Activated CD8-positive, alpha-beta memory T cell treated with anti-CD3 and anti-CD28 coated beads, Interleukin-2, amount 10 ng/mL, durations not matched to agents 7 days and 5 days (primary cell): ENCODE measurements at regions not wholly inside any gene's neighbourhood (a gene's known extent, or its start where the extent isn't known, plus 50 kb on each side); places are given as distances from the start of the nearest gene placed in this dataset.

ENCODE experiments used
- ATAC-seq: fragments of 150-1000 bp; cut with Tn5 transposase; one replicate; pipeline ENCODE4 v1.10.0; 2021; ENCODE audit warnings: moderate library complexity
- CTCF ChIA-PET: fragments of 350-600 bp; sonication (Branson Sonifier 250); formaldehyde crosslinking; loops from one replicate; lab custom pipeline; 2021; ENCODE audit warnings: antibody characterized with exemption; lab: Charles Lee
- DNase-seq: peaks from one replicate; pipeline ENCODE4 v3.0.0-alpha.2; 2020
- H3K27ac Mint-ChIP-seq: one replicate; pipeline ENCODE4 v1.8.0; 2021; ENCODE audit warnings: mild to moderate bottlenecking, mixed read lengths
- H3K27me3 Mint-ChIP-seq: one replicate; pipeline ENCODE4 v1.8.0; 2021; ENCODE audit warnings: mixed read lengths
- H3K36me3 Mint-ChIP-seq: one replicate; pipeline ENCODE4 v1.8.0; 2021; ENCODE audit warnings: mild to moderate bottlenecking, mixed read lengths
- H3K4me1 Mint-ChIP-seq: one replicate; pipeline ENCODE4 v1.8.0; 2021; ENCODE audit warnings: mixed read lengths
- H3K4me3 Mint-ChIP-seq: one replicate; pipeline ENCODE4 v1.8.0; 2021; ENCODE audit warnings: mild to moderate bottlenecking, moderate library complexity, mixed read lengths
- H3K9me3 Mint-ChIP-seq: one replicate; pipeline ENCODE4 v1.8.0; 2022; ENCODE audit warnings: low read depth, mixed read lengths

DNA sequence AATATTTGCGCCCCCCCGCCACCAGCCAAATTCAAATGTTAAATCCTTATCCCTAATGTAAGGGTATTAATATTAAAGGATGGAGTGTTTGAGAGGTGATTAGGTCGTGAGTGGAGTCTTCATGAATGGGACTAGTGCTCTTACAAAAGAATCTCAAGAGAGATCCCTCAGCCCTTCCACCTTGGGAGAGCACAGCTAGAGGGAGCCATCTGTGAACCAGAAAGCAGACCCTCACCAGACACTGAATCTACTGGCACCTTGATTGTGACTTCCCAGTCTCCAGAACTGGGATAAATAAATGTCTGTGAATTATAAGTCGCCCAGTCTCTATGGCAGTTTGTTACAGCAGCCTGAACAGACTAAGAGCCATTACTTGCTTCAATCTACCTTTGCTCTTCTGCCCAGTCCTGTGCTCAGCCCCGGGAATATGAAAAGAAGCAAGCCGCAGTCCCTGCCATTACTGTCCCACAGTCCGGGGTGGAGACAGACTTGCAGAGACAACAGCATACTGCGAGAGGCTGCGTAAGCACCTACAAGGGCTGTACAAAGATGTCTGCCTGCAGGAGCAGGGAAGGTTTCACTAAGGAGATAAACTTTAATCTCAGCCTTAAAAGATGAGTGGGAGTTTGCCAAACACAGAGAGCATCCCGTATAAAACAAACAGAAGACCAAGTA is 110.7 kb upstream of the TMCO5A start:
- Mint-ChIP-seq H3K36me3 (no peaks in the 10 kb centered on the region), H3K4me3 (no peak overlapping the region), H3K27me3 (peaks cover 9% of the 10 kb centered on the region), H3K9me3 (no peaks in the 10 kb centered on the region), H3K27ac (no peak overlapping the region), H3K4me1 (no peaks in the 10 kb centered on the region)
- ATAC-seq = no peak
- DNase-seq = no peak
- CTCF ChIA-PET = no interaction called here

DNA sequence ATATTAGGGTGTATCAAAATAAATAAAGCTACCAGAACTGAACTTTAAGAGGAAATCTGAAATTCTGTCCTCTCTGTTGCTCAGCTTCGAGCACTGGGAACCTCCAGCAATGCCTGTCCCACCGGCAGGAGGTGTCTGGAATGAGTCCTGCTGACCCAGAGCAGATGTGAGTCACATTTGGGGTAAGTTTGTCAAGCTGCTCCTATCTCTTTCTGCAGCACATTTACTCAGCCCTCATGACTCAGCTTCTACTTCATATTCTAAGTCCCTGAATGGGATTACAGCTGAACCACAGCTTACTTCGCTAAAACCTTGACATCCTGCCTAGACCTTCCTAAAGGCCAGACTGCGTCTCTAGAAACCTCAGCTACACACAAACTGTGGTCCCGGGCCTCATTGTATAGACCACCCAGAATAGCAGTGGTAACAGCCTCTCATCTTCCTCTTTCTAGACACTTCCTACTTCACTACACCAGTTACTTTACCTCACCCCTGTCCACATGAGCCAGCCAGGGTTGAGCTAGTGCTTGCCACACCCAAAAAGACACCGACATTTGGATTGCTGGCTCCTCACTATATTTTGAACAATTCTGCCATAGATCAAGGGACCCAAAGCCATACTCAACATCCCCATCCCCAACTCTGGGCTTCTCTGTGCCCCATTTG is 109.6 kb upstream of the TMCO5A start:
- Mint-ChIP-seq H3K4me1 (no peaks in the 10 kb centered on the region), H3K9me3 (no peaks in the 10 kb centered on the region), H3K27me3 (peaks cover 9% of the 10 kb centered on the region), H3K27ac (no peak overlapping the region), H3K36me3 (no peaks in the 10 kb centered on the region), H3K4me3 (no peak overlapping the region)
- DNase-seq = no peak
- CTCF ChIA-PET = interaction anchor here (0.8 kb wide), 1 partner anchor 13 kb away, joined by 4 read pairs; no protein-coding TSS in a partner anchor
- no peak for ATAC-seq

DNA sequence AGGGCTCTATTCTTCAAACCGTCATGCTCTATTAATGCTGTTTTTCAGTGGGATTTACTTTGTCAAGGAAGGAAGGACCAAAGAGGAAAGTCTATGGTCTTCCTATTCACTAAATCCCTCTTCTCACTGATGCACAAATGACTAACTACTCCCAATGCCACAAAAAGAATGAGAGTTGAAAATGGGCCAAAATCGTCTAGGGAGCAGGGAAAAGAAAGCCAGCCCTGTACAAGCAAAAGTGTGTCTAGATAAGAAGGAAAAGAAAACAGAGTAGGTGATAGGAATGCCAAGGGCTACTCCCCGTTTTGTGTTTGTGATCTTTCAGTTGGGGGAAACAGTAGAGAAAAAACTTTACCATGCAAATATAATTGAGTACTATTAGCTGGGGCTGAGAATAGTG is 97.2 kb upstream of the TMCO5A start:
- Mint-ChIP-seq H3K4me1 (no peaks in the 10 kb centered on the region), H3K9me3 (peaks cover 3% of the 10 kb centered on the region), H3K4me3 (no peak overlapping the region), H3K27ac (no peak overlapping the region), H3K36me3 (no peaks in the 10 kb centered on the region), H3K27me3 (no peaks in the 10 kb centered on the region)
- DNase-seq (no peak), ATAC-seq (no peak)
- CTCF ChIA-PET = interaction anchor here (1.7 kb wide), 1 partner anchor 10 kb away, joined by 3 read pairs; no protein-coding TSS in a partner anchor

DNA sequence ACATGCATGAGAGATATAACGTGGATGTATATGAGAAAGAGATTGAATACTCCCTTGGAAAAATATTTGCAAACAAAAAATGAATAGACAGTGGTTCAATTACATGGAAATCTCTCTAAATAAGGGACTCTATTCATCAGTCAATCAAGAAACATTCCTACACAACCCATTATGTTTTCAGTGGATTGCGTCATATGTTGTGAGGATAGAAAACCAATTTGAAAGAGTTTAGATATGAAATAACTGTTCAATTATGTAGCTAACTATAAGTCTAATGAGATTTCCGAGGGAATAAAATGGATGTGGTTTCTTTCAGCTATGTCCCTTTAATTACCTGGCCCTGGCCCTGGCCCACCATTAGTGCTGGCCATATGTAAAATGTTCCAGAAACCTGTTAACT is 86.7 kb upstream of the TMCO5A start:
- Mint-ChIP-seq H3K27me3 (no peaks in the 10 kb centered on the region), H3K4me1 (no peaks in the 10 kb centered on the region), H3K36me3 (no peaks in the 10 kb centered on the region), H3K4me3 (no peak overlapping the region), H3K9me3 (no peaks in the 10 kb centered on the region), H3K27ac (no peak overlapping the region)
- DNase-seq (no peak), ATAC-seq (no peak)
- CTCF ChIA-PET = no interaction called here

DNA sequence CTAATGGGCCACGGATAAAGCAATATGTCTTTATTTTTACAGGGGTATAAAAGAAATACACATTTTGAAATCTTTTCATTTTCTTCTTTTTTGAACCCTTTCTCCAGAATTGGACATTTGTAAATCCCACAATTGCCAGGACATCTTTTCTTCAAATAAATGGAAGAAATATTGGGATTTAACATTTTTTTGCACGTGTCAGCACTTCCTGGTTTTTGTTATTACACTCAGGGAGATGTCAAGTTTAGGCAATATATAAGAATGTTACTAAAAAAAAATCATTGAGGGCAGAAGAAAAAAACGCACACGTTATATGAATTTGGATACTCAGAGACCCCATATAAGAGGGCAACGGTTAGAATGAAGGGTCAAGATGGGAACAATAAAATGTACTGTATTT is 78.3 kb upstream of the TMCO5A start:
- Mint-ChIP-seq H3K36me3 (no peaks in the 10 kb centered on the region), H3K27ac (no peak overlapping the region), H3K4me1 (no peaks in the 10 kb centered on the region), H3K4me3 (no peak overlapping the region), H3K9me3 (no peaks in the 10 kb centered on the region), H3K27me3 (peaks cover 4% of the 10 kb centered on the region)
- CTCF ChIA-PET = no interaction called here
- ATAC-seq (no peak), DNase-seq (no peak)

DNA sequence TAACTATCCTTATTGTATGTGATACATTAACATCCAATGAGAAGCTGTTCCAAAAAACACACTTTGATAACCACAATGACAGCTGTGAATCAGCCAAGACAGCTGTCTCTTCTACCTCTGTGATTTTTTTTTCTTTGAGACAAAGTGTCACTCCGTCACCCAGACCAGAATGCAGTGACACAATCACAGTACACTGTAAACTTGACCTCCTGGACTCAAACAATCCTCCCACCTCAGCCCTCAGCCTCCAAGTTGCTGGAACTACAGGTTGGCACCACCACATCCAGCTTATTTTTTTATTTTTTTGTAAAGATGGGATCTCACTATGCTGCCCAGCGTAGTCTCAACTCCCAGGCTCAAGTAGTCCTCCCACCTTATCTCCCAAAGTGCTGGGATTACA is 73.5 kb upstream of the TMCO5A start:
- ATAC-seq (no peak), DNase-seq (no peak)
- Mint-ChIP-seq H3K27me3 (peaks cover 4% of the 10 kb centered on the region), H3K4me3 (no peak overlapping the region), H3K9me3 (peaks cover 5% of the 10 kb centered on the region), H3K36me3 (no peaks in the 10 kb centered on the region), H3K27ac (no peak overlapping the region), H3K4me1 (no peaks in the 10 kb centered on the region)
- CTCF ChIA-PET = no interaction called here

DNA sequence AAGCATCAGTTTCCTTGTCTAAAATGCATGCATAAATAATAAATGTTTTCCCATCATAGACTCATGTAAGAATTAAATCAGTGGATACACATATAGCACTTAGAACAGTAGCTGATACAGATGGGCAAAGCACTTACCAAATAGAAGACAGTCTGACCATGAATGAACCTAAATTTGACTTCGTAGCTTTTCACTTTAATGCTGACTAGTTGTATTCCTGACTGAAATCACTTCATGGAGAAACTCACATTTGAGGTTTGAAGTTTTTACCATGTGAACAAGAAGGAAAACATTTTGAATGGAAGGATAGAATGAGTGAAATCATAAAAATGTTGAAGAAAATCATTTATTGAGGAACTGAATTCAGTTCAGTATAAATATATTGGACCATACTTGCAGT is 68.8 kb upstream of the TMCO5A start:
- H3K9me3 Mint-ChIP-seq = peaks cover 5% of the 10 kb centered on the region
- CTCF ChIA-PET = no interaction called here
- no peak overlapping the region for H3K4me3 Mint-ChIP-seq
- H3K4me1 Mint-ChIP-seq = no peaks in the 10 kb centered on the region
- H3K27ac Mint-ChIP-seq = no peak overlapping the region
- no peaks in the 10 kb centered on the region for H3K27me3 Mint-ChIP-seq
- no peaks in the 10 kb centered on the region for H3K36me3 Mint-ChIP-seq
- DNase-seq = no peak
- ATAC-seq = no peak

- no peaks in the 10 kb centered on the region for H3K36me3 Mint-ChIP-seq
- H3K9me3 Mint-ChIP-seq = no peaks in the 10 kb centered on the region
- CTCF ChIA-PET = interaction anchor here (1.4 kb wide), 1 partner anchor 22 kb away, joined by 3 read pairs; no protein-coding TSS in a partner anchor
- H3K4me3 Mint-ChIP-seq = no peak overlapping the region
- ATAC-seq (no peak), DNase-seq (no peak)
- peaks cover 6% of the 10 kb centered on the region for H3K27me3 Mint-ChIP-seq
- H3K4me1 Mint-ChIP-seq = no peaks in the 10 kb centered on the region
- H3K27ac Mint-ChIP-seq = no peak overlapping the region
These were observed 63.7 kb upstream of the TMCO5A start for GRCh38 chr15:37870711-37871110.

DNA sequence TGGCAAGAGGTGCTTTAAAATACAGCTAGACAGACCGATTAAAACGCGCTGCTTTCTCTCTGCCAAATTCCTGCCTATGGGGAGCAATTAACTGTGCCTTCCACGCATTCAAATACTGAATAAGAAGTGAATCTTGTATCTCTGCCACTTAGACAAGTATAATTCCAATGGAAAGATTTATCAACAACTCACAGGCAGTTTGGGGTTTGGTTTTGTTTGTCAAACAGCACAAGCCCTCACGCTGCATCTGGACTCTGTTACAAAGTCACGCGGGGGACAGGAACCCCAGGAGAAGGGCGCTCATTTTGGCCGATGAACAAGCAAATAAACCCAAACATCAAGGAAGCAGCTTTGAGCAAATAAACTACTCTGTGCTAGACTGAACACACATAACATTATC is 61.8 kb upstream of the TMCO5A start:
- ATAC-seq (no peak), DNase-seq (no peak)
- Mint-ChIP-seq H3K27me3 (peaks cover 6% of the 10 kb centered on the region), H3K4me1 (no peaks in the 10 kb centered on the region), H3K36me3 (no peaks in the 10 kb centered on the region), H3K9me3 (no peaks in the 10 kb centered on the region), H3K4me3 (no peak overlapping the region), H3K27ac (no peak overlapping the region)
- CTCF ChIA-PET = interaction anchor here (1.3 to 1.5 kb wide), 2 partner anchors 8 to 9 kb away, joined by 3 to 4 read pairs; no protein-coding TSS in a partner anchor

DNA sequence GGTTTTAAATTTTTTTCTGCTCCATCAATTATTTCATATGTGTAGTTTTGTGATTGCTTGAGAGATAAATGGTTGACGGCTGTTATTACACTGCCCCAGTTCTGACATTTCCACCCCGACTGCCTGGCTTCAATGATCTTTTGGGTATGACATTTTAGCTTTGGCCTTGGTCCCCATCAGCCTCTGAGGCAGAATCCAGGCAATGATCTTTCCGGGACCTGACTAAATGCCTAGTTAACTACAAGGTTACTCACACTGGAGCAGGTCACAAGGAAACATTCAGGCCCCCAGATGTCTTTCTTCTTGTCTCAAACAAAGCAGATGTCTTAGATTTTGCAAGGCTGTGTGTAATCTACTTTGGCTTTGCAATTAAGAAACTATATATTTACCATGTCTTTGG is 61.1 kb upstream of the TMCO5A start:
- peaks cover 9% of the 10 kb centered on the region for H3K27me3 Mint-ChIP-seq
- DNase-seq (no peak), ATAC-seq (no peak)
- H3K9me3 Mint-ChIP-seq = no peaks in the 10 kb centered on the region
- H3K36me3 Mint-ChIP-seq = no peaks in the 10 kb centered on the region
- H3K27ac Mint-ChIP-seq = no peak overlapping the region
- CTCF ChIA-PET = interaction anchor here (1.5 kb wide), 1 partner anchor 8 kb away, joined by 4 read pairs; no protein-coding TSS in a partner anchor
- H3K4me3 Mint-ChIP-seq = no peak overlapping the region
- H3K4me1 Mint-ChIP-seq = no peaks in the 10 kb centered on the region

DNA sequence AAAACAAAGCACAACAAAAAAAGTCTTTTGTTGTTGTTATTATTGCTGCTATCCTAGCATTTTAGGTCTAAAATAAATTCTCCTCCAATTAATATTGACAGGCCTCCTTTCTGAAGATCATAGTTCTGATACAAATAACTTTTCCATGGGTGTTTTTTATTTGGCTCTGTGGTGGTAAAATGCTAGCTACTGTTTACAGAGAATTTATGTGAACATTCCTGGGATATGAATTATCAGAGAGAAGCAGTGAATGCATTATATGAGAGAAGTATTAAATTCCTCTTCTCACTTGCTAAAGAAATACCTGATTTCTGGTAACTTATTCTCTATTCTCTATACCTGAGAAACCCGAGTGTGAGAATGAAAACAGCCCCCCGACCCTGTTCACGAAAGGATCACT is 57.5 kb upstream of the TMCO5A start:
- Mint-ChIP-seq H3K9me3 (no peaks in the 10 kb centered on the region), H3K27ac (no peak overlapping the region), H3K27me3 (peaks cover 14% of the 10 kb centered on the region), H3K36me3 (no peaks in the 10 kb centered on the region), H3K4me1 (no peaks in the 10 kb centered on the region), H3K4me3 (no peak overlapping the region)
- DNase-seq (no peak), ATAC-seq (no peak)
- CTCF ChIA-PET = no interaction called here

DNA sequence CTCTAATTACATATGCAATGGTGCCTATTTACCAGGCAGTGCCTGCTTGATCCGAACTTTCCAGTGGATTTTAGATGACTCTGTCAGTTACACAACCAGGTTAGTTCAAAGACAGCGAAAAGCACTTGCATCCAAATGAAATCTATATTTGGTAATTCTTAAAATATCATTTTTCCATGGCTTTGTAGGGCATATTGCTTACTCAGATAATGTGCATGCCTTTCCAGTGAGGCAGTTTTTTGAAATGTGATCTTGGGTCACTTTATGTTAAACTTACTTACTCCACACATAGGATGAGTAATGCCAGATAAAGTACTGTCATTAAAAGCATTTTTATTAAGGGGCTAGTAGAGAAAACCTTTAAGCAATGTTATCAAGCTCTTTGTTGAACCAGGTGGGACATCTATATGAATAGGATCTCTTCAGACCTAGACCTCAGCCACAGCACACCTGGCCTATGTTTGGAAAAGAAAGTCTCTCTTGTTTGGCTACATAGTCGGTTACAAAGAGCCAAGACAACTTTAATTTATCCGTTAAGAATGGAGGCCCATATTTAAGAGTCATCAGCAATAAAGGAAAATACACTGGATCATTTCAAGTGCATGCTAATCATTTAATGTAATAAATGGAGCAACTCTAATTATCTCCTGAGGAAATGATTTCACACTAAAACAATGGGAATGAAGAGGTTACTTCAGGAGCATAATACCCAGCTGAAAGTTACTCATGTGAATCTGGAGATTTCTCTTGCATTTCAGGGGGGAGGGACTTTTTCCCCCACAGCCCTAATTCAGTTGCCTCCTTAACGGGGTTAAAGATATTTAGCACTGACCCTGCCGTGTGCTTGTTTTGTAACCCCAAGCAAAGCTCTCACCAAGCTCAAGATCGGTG is 56.3 kb upstream of the TMCO5A start:
- Mint-ChIP-seq H3K4me3 (no peak overlapping the region), H3K36me3 (no peaks in the 10 kb centered on the region), H3K27ac (no peak overlapping the region), H3K4me1 (no peaks in the 10 kb centered on the region), H3K9me3 (no peaks in the 10 kb centered on the region), H3K27me3 (peaks cover 11% of the 10 kb centered on the region)
- CTCF ChIA-PET = no interaction called here
- DNase-seq (no peak), ATAC-seq (no peak)

GRCh38 chr15:37880009-37880834 is 54.2 kb upstream of the TMCO5A start:
- Mint-ChIP-seq H3K4me1 (no peaks in the 10 kb centered on the region), H3K4me3 (no peak overlapping the region), H3K9me3 (no peaks in the 10 kb centered on the region), H3K36me3 (no peaks in the 10 kb centered on the region), H3K27me3 (peaks cover 8% of the 10 kb centered on the region), H3K27ac (no peak overlapping the region)
- CTCF ChIA-PET = interaction anchor here (1.0 to 1.4 kb wide), 2 partner anchors 8 to 10 kb away, joined by 3 read pairs; no protein-coding TSS in a partner anchor
- ATAC-seq (no peak), DNase-seq (no peak)
